Endothelial cell of umbilical vein (primary cell): ENCODE measurements at regions not wholly inside any gene's neighbourhood (a gene's known extent, or its start where the extent isn't known, plus 50 kb on each side); places are given as distances from the start of the nearest gene placed in this dataset.

Experiments used
- BruUV-seq: library from RNA; stranded (reverse); fragments of 400-500 nt; replicated peaks from 2 replicates; lab custom pipeline; 2021; lab: Mats Ljungman, UMichigan
- CTCF ChIA-PET: fragments of 300-600, 350-600 bp; sonication (Branson Sonifier 250); formaldehyde crosslinking; loops from one replicate; lab custom pipeline; 2021; ENCODE audit warnings: antibody characterized with exemption, inconsistent platforms; lab: Charles Lee
- POLR2A ChIA-PET: fragments of 300-600, 350-600 bp; sonication (Branson Sonifier 250); formaldehyde crosslinking; loops from one replicate; lab custom pipeline; 2021; ENCODE audit warnings: antibody characterized with exemption, inconsistent platforms; lab: Charles Lee
- DNase-seq: peaks from one replicate; pipeline ENCODE4 v3.0.0-alpha.2; 2011; ENCODE audit warnings: low read depth, low spot score
- FAIRE-seq: peaks from 2 replicates; lab custom pipeline; 2011; peaks lifted over from hg19 to GRCh38; lab: Jason Lieb, UNC
- H2AFZ ChIP-seq: 2 replicates; pipeline ENCODE4 v1.6.0; 2012; ENCODE audit warnings: low read depth, low read length, control low read depth, inconsistent platforms
- H3K27ac ChIP-seq: 2 replicates; pipeline ENCODE4 v1.5.1; 2011; ENCODE audit warnings: low read depth, mild to moderate bottlenecking, control low read depth, low read length, moderate library complexity; ENCODE audit not compliant: insufficient read depth
- H3K27me3 ChIP-seq, 2 experiments: 2 replicates each; pipeline versions ENCODE4 v1.6.0 to v1.6.1; 2011; ENCODE audit warnings: low read length in 2 of 2, mixed read lengths in 1 of 2; ENCODE audit not compliant: control insufficient read depth in 2 of 2, insufficient read depth in 2 of 2
- H3K36me3 ChIP-seq, 2 experiments: 2 replicates in 1 of 2; 3 replicates in 1 of 2; pipeline ENCODE4 v1.5.1; 2011; ENCODE audit warnings: low read length in 2 of 2, mild to moderate bottlenecking in 1 of 2, moderate library complexity in 1 of 2; ENCODE audit not compliant: control insufficient read depth in 2 of 2, insufficient read depth in 2 of 2; ENCODE audit errors: extremely low read depth in 1 of 2
- H3K4me1 ChIP-seq: 3 replicates; pipeline ENCODE4 v1.5.1; 2011; ENCODE audit warnings: mild to moderate bottlenecking, low read length; ENCODE audit not compliant: control insufficient read depth, insufficient read depth; ENCODE audit errors: extremely low read depth
- H3K4me2 ChIP-seq: 2 replicates; pipeline ENCODE4 v1.6.1; 2011; ENCODE audit warnings: low read length, control low read depth, mixed read lengths; ENCODE audit not compliant: insufficient read depth
- H3K4me3 ChIP-seq, 3 experiments: fragments of 200-600 bp in 1 of 3; sonication (generic), shearing (Covaris generic) in 1 of 3; replicated peaks in 1 of 3; 2 replicates each; pipeline ENCODE4 v1.5.1; 2011 to 2016; ENCODE audit warnings: control low read depth in 3 of 3, low read length in 3 of 3, mild to moderate bottlenecking in 2 of 3, inconsistent platforms in 1 of 3, low read depth in 1 of 3, moderate library complexity in 1 of 3; ENCODE audit not compliant: insufficient read depth in 1 of 3
- H3K79me2 ChIP-seq: 2 replicates; pipeline ENCODE4 v1.6.0; 2012; ENCODE audit warnings: low read length, inconsistent platforms; ENCODE audit not compliant: control insufficient read depth, insufficient read depth
- H3K9ac ChIP-seq: replicated peaks from 2 replicates; pipeline ENCODE3; 2011; ENCODE audit warnings: low read length, control low read depth; ENCODE audit not compliant: insufficient read depth; ENCODE audit errors: extremely low read depth
- H3K9me1 ChIP-seq: replicated peaks from 3 replicates; pipeline ENCODE4 v1.6.0; 2011; ENCODE audit warnings: mild to moderate bottlenecking, low read length; ENCODE audit not compliant: control insufficient read depth, insufficient read depth; ENCODE audit errors: extremely low read depth
- H3K9me3 ChIP-seq: replicated peaks from 2 replicates; pipeline ENCODE4 v1.5.1; 2012; ENCODE audit warnings: low read length, inconsistent platforms; ENCODE audit not compliant: control insufficient read depth, insufficient read depth
- H4K20me1 ChIP-seq: replicated peaks from 2 replicates; pipeline ENCODE3; 2011; ENCODE audit warnings: mild to moderate bottlenecking, low read length; ENCODE audit not compliant: control insufficient read depth, insufficient read depth; ENCODE audit errors: extremely low read depth
- EZH2 ChIP-seq: IDR thresholded peaks from 2 replicates; pipeline ENCODE4 v1.6.1; 2012; ENCODE audit warnings: borderline replicate concordance, low read depth, mild to moderate bottlenecking, moderate library complexity, low read length, inconsistent platforms; ENCODE audit not compliant: severe bottlenecking
- FOS ChIP-seq: IDR thresholded peaks from 2 replicates; pipeline ENCODE4 v1.6.1; 2011; ENCODE audit warnings: mild to moderate bottlenecking, low read length, moderate library complexity, borderline replicate concordance; ENCODE audit not compliant: insufficient read depth
- GATA2 ChIP-seq: IDR thresholded peaks from 2 replicates; pipeline ENCODE4 v1.7.0; 2011; ENCODE audit warnings: low read depth, mild to moderate bottlenecking, moderate library complexity, mixed read lengths, low read length; ENCODE audit not compliant: insufficient read length, insufficient read depth
- JUN ChIP-seq: IDR thresholded peaks from 2 replicates; pipeline ENCODE4 v1.6.1; 2011; ENCODE audit warnings: borderline replicate concordance, low read depth; ENCODE audit not compliant: insufficient read length, insufficient read depth
- MYC ChIP-seq: IDR thresholded peaks from one replicate; pipeline ENCODE4 v1.6.1; 2011; ENCODE audit warnings: mild to moderate bottlenecking, low read depth, low read length
- POLR2A ChIP-seq: IDR thresholded peaks from 2 replicates; pipeline ENCODE4 v1.6.1; 2012; ENCODE audit warnings: low read depth, mild to moderate bottlenecking, control low read depth, low read length
- POLR2AphosphoS5 ChIP-seq: IDR thresholded peaks from 2 replicates; pipeline ENCODE4 v1.6.1; 2012; ENCODE audit warnings: low read depth, mild to moderate bottlenecking, control low read depth, low read length, moderate library complexity; ENCODE audit not compliant: insufficient read depth
- dilution Hi-C: fragments of 300-500 bp; cut with MboI; formaldehyde crosslinking; loops from one replicate; pipeline ENCODE4 v1.15.0; 2019; ENCODE audit warnings: low sequenced_read_pairs; ENCODE audit not compliant: extremely low pct_ligation_motif_present
- intact Hi-C: fragments of 100-400 bp; cut with micrococcal nuclease; formaldehyde crosslinking; loops from one replicate; pipeline ENCODE4 v1.10.0; 2022
- TF ChIP-seq, protein P1 (sequence below): IDR thresholded peaks from 2 replicates; pipeline ENCODE4 v1.6.1; 2011; ENCODE audit not compliant: insufficient read depth, insufficient read length
- TF ChIP-seq, protein P2 (sequence below), 2 donors: IDR thresholded peaks; 1 replicate in 1 of 2; 2 replicates in 1 of 2; pipeline ENCODE4 v1.5.1; 2011; ENCODE audit warnings: low read length in 2 of 2, mild to moderate bottlenecking in 2 of 2, moderate library complexity in 2 of 2, control low read depth in 1 of 2, inconsistent platforms in 1 of 2, low read depth in 1 of 2; ENCODE audit not compliant: insufficient read depth in 1 of 2; ENCODE audit errors: extremely low read depth in 1 of 2

DNA sequence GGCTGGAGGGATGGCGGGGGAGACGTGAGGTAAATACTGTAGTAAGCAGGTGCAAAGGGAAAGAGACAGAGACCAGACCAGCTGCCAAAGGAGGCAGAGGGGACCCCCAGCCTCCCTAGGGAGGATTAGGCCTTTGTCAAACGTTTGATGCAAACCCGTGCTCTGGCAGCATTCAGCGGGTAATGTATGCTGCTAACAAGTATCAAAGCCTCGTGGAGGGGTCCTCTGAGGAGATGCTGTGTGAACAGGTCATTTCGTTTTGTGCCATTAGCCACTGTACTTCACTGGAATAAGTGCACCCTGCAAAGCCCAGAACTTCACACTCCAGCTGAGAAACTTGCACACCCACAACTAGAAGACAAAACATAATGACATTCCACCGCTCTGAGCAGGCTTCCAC, 644.5 kb downstream of the NPHP4 start:
- H3K79me2 ChIP-seq, result no peaks in the 10 kb centered on the region
- no peaks in the 10 kb centered on the region for H4K20me1 ChIP-seq
- no peak overlapping the region for H3K9ac ChIP-seq
- TF ChIP-seq GATA2 (no peak), MYC (no peak), POLR2AphosphoS5 (no peak), POLR2A (no peak), EZH2 (no peak), FOS (no peak), JUN (no peak)
- TF ChIP-seq, protein P1, sequence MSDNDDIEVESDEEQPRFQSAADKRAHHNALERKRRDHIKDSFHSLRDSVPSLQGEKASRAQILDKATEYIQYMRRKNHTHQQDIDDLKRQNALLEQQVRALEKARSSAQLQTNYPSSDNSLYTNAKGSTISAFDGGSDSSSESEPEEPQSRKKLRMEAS, result no peak
- TF ChIP-seq, protein P2, sequence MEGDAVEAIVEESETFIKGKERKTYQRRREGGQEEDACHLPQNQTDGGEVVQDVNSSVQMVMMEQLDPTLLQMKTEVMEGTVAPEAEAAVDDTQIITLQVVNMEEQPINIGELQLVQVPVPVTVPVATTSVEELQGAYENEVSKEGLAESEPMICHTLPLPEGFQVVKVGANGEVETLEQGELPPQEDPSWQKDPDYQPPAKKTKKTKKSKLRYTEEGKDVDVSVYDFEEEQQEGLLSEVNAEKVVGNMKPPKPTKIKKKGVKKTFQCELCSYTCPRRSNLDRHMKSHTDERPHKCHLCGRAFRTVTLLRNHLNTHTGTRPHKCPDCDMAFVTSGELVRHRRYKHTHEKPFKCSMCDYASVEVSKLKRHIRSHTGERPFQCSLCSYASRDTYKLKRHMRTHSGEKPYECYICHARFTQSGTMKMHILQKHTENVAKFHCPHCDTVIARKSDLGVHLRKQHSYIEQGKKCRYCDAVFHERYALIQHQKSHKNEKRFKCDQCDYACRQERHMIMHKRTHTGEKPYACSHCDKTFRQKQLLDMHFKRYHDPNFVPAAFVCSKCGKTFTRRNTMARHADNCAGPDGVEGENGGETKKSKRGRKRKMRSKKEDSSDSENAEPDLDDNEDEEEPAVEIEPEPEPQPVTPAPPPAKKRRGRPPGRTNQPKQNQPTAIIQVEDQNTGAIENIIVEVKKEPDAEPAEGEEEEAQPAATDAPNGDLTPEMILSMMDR (IDR thresholded peaks at IDR 0.05; ENCODE audit: extremely low read depth in 1 of 2, insufficient read depth in 1 of 2, low read depth in 1 of 2, low read length in 2 of 2), result no peak
- no peak overlapping the region for H3K4me3 ChIP-seq
- H3K4me2 ChIP-seq, result no peak overlapping the region
- dilution Hi-C loops (no loop called here), intact Hi-C loops (no loop called here)
- no peaks in the 10 kb centered on the region for H3K36me3 ChIP-seq
- FAIRE-seq (no peak), DNase-seq (no peak)
- no peaks in the 10 kb centered on the region for H3K27me3 ChIP-seq
- no peaks in the 10 kb centered on the region for H3K4me1 ChIP-seq
- ChIA-PET POLR2A (no interaction called here), CTCF (no interaction called here)
- no peak overlapping the region for H2AFZ ChIP-seq
- BruUV-seq, result no TSS peak
- no peaks in the 10 kb centered on the region for H3K9me1 ChIP-seq
- H3K9me3 ChIP-seq, result peaks cover 5% of the 10 kb centered on the region
- H3K27ac ChIP-seq, result no peak overlapping the region
